GM23338 (cell line): ENCODE measurements at regions not wholly inside any gene's neighbourhood (a gene's known extent, or its start where the extent isn't known, plus 50 kb on each side); places are given as distances from the start of the nearest gene placed in this dataset.

Experiments
- ATAC-seq: fragments of 200-7000 bp; cut with Tn5 transposase; 3 replicates; pipeline ENCODE4 v1.9.1; 2020
- DNase-seq: peaks from one replicate; pipeline ENCODE4 v3.0.0-alpha.2; 2015; ENCODE audit warnings: low spot score
- H2AFZ ChIP-seq: fragments of 200-600 bp; sonication (generic); 2 replicates; pipeline ENCODE4 v1.8.0; 2016; ENCODE audit warnings: antibody characterized with exemption, mild to moderate bottlenecking, moderate library complexity
- H3F3A ChIP-seq: fragments of 200-600 bp; sonication (generic); replicated peaks from 2 replicates; pipeline ENCODE4 v1.8.0; 2017; ENCODE audit warnings: antibody characterized with exemption, mixed run types, low read depth
- H3K27ac ChIP-seq: fragments of 200-600 bp; sonication (generic); 2 replicates; pipeline ENCODE4 v1.6.1; 2016; ENCODE audit warnings: low read depth
- H3K27me3 ChIP-seq: fragments of 200-600 bp; sonication (generic); 2 replicates; pipeline ENCODE4 v1.8.0; 2016; ENCODE audit warnings: mild to moderate bottlenecking, mixed run types, moderate library complexity; ENCODE audit not compliant: insufficient read depth
- H3K36me3 ChIP-seq: fragments of 200-600 bp; sonication (generic); 2 replicates; pipeline ENCODE4 v1.8.0; 2016; ENCODE audit warnings: mild to moderate bottlenecking; ENCODE audit not compliant: insufficient read depth
- H3K4me1 ChIP-seq: fragments of 200-600 bp; sonication (generic); 2 replicates; pipeline ENCODE4 v1.8.0; 2016; ENCODE audit warnings: mild to moderate bottlenecking, moderate library complexity; ENCODE audit not compliant: insufficient read depth
- H3K4me2 ChIP-seq: fragments of 200-600 bp; sonication (generic); 2 replicates; pipeline ENCODE4 v1.7.1; 2017; ENCODE audit warnings: mixed run types
- H3K4me3 ChIP-seq: fragments of 200-600 bp; sonication (generic); 2 replicates; pipeline ENCODE4 v1.6.1; 2016; ENCODE audit warnings: mixed run types
- H3K79me2 ChIP-seq: fragments of 200-600 bp; sonication (generic); replicated peaks from 2 replicates; pipeline ENCODE4 v1.8.0; 2017; ENCODE audit warnings: mild to moderate bottlenecking; ENCODE audit not compliant: insufficient read depth
- H3K9me2 ChIP-seq: fragments of 200-600 bp; sonication (generic); 2 replicates; pipeline ENCODE4 v1.8.0; 2017; ENCODE audit not compliant: insufficient read depth
- H4K20me1 ChIP-seq: fragments of 200-600 bp; sonication (generic); replicated peaks from 2 replicates; pipeline ENCODE4 v1.8.0; 2017; ENCODE audit warnings: mild to moderate bottlenecking; ENCODE audit not compliant: insufficient read depth
- H3K27ac Mint-ChIP-seq: 2 replicates; pipeline ENCODE4 v1.8.0; 2020; ENCODE audit warnings: inconsistent platforms, mild to moderate bottlenecking, moderate library complexity, mixed read lengths
- H3K27me3 Mint-ChIP-seq: 3 replicates; pipeline ENCODE4 v1.8.0; 2022; ENCODE audit warnings: low read depth, mild to moderate bottlenecking, moderate library complexity, mixed read lengths, inconsistent platforms; ENCODE audit not compliant: insufficient read depth, poor library complexity
- H3K36me3 Mint-ChIP-seq: 3 replicates; pipeline ENCODE4 v1.8.0; 2021; ENCODE audit warnings: low read depth, mild to moderate bottlenecking, inconsistent platforms, moderate library complexity, mixed read lengths
- H3K4me1 Mint-ChIP-seq: 3 replicates; pipeline ENCODE4 v1.8.0; 2020; ENCODE audit warnings: mild to moderate bottlenecking, inconsistent platforms, mixed read lengths
- H3K4me3 Mint-ChIP-seq: 3 replicates; pipeline ENCODE4 v1.8.0; 2021; ENCODE audit warnings: moderate library complexity, mild to moderate bottlenecking, inconsistent platforms, mixed read lengths
- H3K9me3 Mint-ChIP-seq: 3 replicates; pipeline ENCODE4 v1.8.0; 2020; ENCODE audit warnings: moderate library complexity, mild to moderate bottlenecking, inconsistent platforms, mixed read lengths
- CREB1 ChIP-seq: fragments of 250-450 bp; sonication (Bioruptor Pico); IDR thresholded peaks from 2 replicates; pipeline ENCODE4 v1.5.0; 2020; ENCODE audit warnings: low read depth, mild to moderate bottlenecking, moderate library complexity
- ETS1 ChIP-seq: IDR thresholded peaks from 2 replicates; pipeline ENCODE4 v1.6.1; 2016; ENCODE audit warnings: antibody characterized with exemption
- EZH2 ChIP-seq: fragments of 200-600 bp; sonication (generic); IDR thresholded peaks from one replicate; pipeline ENCODE4 v1.8.0; 2017; ENCODE audit warnings: antibody characterized with exemption, mild to moderate bottlenecking, low read depth; ENCODE audit not compliant: unreplicated experiment
- EZH2phosphoT487 ChIP-seq: fragments of 200-600 bp; sonication (generic); IDR thresholded peaks from one replicate; pipeline ENCODE4 v1.8.1; 2018; ENCODE audit warnings: antibody characterized with exemption; ENCODE audit not compliant: unreplicated experiment
- JUNB ChIP-seq: IDR thresholded peaks from one replicate; pipeline ENCODE4 v1.6.1; 2016; ENCODE audit warnings: antibody characterized with exemption; ENCODE audit not compliant: unreplicated experiment
- STAT1 ChIP-seq: IDR thresholded peaks from one replicate; pipeline ENCODE4 v1.6.1; 2016; ENCODE audit warnings: antibody characterized with exemption; ENCODE audit not compliant: unreplicated experiment
- ZNF114 ChIP-seq: fragments of 250-450 bp; sonication (Bioruptor Pico); IDR thresholded peaks from 2 replicates; pipeline ENCODE4 v1.5.0; 2020; ENCODE audit warnings: mild to moderate bottlenecking, moderate library complexity
- ZNF331 ChIP-seq: fragments of 250-450 bp; sonication (Bioruptor Pico); IDR thresholded peaks from 2 replicates; pipeline ENCODE4 v1.5.0; 2020; ENCODE audit warnings: low read depth, mild to moderate bottlenecking, moderate library complexity
- ZNF462 ChIP-seq: fragments of 250-450 bp; sonication (Bioruptor Pico); IDR thresholded peaks from 2 replicates; pipeline ENCODE4 v1.5.0; 2020; ENCODE audit warnings: mild to moderate bottlenecking, moderate library complexity

DNA sequence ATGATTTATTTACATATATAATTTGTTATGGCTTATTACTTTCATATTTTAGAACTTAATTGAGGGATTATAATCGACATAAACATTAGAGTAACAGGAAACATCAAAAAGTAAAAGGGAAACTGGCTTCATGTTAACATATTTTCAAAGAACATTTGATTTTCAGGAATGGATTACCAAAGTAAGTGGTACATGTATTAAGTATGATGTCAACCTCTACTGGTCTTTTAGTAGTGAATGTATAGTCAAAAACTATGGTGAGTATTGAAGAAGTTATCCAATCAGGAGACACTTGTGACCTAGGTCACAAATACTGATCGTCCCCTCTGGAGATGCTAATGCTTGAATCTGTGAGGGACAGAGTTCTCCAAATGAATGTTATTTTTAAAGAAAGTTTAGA, 768.9 kb upstream of the ADGRL4 start (continued):
- TF ChIP-seq ZNF462 (CRISPR knock-in tag), result no peak
- no peak for TF ChIP-seq STAT1
- TF ChIP-seq EZH2phosphoT487, result no peak
- no peak for TF ChIP-seq EZH2

GRCh38 chr1:79773385-79773784, 766.9 kb upstream of the ADGRL4 start:
- no peaks in the 10 kb centered on the region for H3K36me3 ChIP-seq
- no peaks in the 10 kb centered on the region for H4K20me1 ChIP-seq
- H3F3A ChIP-seq, result no peaks in the 10 kb centered on the region
- Mint-ChIP-seq H3K36me3 (no peaks in the 10 kb centered on the region), H3K4me1 (peaks cover 7% of the 10 kb centered on the region; the same call in 2 of the 3 replicates), H3K9me3 (no peaks in the 10 kb centered on the region), H3K4me3 (no peak overlapping the region), H3K27me3 (peaks cover 3% of the 10 kb centered on the region), H3K27ac (no peak overlapping the region)
- no peaks in the 10 kb centered on the region for H3K79me2 ChIP-seq
- H3K9me2 ChIP-seq, result no peaks in the 10 kb centered on the region
- H3K27me3 ChIP-seq, result no peaks in the 10 kb centered on the region
- no peak overlapping the region for H3K4me2 ChIP-seq
- no peaks in the 10 kb centered on the region for H3K4me1 ChIP-seq
- ATAC-seq, result no peak
- no peak for DNase-seq
- H3K27ac ChIP-seq, result no peak overlapping the region
- H2AFZ ChIP-seq, result no peak overlapping the region
- H3K4me3 ChIP-seq, result no peak overlapping the region
- TF ChIP-seq ZNF462 (CRISPR knock-in tag), result no peak
- TF ChIP-seq EZH2phosphoT487, result no peak
- no peak for TF ChIP-seq ETS1
- TF ChIP-seq JUNB, result no peak
- no peak for TF ChIP-seq EZH2
- no peak for TF ChIP-seq ZNF331 (CRISPR knock-in tag)
- TF ChIP-seq CREB1, result no peak
- TF ChIP-seq STAT1, result no peak
- TF ChIP-seq ZNF114 (CRISPR knock-in tag), result no peak
